ENCODE measurements at regions not wholly inside any gene's neighbourhood (a gene's known extent, or its start where the extent isn't known, plus 50 kb on each side); places are given as distances from the start of the nearest gene placed in this dataset.
A peak's percentile ranks its signal among the peaks of the same experiment; 100 is the strongest.
"Not testable (repeated sequence)": the region's sequence is repeated elsewhere in the genome, so short reads cannot be mapped to it uniquely, and the experiment has no call there.

DNA sequence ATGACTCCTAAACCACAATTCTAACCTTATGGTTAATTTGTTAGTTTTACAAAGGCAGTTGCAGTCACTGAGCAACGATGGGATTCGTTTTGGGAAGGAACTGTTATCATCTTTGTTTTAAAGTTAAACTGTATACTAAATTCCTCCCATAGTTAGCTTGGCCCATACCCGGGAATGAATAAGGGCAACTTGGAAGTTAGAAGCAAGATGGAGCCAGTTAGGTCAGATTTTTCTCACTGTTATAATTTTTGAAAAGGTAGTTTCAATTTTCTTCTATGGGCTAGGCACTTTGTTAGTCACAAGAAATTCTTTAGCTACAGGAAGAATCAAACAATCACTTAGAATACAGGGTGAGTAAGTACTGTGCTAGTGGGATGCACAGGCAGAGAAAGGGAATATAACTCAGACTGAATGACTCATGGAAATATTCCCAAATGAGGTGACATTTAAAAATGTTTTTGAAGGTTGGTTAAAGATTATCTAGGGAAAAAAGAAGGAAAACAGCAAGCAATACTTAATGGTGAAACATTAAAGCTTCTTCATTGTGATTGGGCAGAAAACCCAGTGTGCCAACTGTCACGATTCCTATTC lies 153.6 kb downstream of the MAGEB17 start:
- DNase-seq, result no peak

DNA sequence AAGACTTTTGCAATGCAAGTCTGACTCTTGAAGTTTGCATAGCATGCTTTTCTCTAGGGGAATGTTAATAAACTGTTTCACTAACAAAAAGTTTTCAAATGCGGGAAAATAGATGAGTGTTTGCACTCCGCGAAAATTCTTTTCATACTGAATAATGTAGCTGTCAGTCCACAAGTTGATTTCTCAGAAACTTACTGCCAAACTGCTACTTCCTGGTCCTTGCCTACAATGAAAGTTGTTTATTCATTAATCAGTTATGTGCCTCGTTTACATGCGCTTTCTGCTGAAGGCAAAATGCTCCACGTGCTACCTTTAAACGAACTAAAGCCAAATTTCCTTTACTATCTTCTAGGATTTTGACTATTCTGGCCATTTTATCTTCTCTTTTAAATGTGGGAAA lies 166.2 kb downstream of the MAGEB17 start:
- no peak for DNase-seq

DNA sequence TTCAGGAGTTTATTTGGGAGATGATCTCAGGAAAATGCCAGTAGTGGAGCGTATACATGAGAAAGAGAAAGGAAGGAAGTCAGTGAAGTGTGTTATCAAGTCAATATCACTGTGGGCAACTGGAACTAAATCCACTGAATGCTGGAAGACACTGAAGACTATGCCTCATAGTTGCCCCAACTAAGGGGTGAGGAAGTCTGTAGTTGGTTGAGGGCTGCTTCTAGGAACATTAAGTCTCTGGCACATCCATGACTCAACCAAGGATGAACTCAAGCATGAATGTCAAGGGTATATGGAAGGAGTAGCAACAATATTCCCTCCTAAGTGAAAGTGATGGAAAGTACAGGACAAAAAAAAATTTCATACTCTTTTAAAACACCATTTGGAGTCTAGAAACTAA lies 167.9 kb downstream of the MAGEB17 start:
- no peak for DNase-seq

DNA sequence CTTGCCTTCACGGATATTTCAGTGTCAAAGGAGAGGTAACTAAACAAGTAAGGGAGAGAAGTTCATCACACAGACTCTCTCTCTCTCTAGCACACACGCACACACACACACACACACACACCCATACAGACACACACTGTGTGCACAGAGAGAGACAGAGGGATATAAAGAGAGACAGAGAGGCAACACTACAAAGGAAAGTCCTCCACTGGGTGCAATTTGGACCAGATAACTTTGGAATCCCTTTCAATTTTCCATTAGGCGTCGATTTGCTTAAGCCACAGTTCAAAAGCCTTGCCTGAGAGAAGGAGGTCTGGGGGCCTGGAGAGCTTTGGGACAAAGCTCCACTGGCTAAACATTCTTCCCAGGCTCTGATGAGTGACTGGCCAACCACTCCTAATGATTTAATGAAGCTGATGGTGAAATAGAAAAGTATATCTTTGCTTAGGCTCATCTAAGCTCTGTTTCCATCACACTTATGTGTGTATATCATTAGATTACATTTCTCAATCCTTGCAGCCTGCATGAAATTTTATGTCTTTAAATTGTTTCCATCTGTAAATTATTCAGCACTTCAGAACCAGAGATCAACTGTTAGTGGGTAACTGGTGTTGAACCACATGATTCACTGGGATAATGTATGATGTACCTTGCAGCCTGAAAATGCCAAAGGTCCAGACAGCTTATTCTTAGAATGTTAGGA lies 180.8 kb downstream of the MAGEB17 start:
- DNase-seq, result no peak

DNA sequence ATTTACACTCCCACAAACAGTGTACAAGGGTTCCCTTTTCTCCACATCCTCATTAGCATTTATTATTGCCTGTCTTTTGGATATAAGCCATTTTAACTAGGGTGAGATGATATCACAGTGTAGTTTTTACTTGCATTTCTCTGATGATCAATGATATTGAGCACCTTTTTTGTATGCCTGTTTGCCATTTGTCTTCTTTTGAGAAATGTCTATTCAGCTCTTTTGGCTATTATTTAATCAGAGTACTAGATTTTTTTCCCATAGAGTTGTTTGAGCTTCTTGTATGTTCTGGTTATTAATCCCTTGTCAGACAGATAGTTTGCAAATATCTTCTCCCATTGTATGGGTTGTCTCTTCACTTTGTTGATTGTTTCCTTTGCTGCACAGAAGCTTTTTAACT lies 190.6 kb downstream of the MAGEB17 start:
- no peak for DNase-seq

DNA sequence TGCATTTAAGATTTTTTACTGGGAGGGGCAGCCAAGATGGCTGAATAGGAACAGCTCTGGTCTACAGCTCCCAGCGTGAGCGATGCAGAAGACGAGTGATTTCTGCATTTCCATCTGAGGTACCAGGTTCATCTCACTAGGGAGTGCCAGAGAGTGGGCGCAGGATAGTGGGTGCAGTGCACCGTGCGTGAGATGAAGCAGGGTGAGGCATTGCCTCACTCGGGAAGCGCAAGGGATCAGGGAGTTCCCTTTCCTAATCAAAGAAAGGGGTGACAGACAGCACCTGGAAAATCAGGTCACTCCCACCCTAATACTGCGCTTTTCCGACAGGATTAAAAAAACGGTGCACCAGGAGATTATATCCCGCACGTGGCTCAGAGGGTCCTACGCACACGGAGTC lies 192.8 kb downstream of the MAGEB17 start:
- not testable (repeated sequence) for DNase-seq

DNA sequence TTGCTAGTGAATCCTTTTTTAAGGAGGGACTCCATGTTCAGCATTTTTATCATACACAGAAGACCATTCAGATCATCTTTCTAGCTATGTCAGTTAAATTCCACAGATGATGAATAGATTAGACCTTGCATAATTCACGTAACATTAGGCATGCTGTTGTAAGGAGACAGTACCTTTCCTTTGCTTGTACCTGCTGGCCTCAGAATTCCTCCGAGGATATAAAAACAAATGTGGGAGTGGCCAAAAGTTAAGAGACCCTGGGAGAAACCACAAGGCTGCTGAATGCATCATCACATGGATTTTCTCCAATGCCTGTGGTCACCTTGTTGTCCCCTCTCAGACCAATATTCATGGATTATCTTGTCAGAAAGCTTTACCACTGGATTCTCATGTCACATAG lies 201.4 kb downstream of the MAGEB17 start:
- no peak for DNase-seq

DNA sequence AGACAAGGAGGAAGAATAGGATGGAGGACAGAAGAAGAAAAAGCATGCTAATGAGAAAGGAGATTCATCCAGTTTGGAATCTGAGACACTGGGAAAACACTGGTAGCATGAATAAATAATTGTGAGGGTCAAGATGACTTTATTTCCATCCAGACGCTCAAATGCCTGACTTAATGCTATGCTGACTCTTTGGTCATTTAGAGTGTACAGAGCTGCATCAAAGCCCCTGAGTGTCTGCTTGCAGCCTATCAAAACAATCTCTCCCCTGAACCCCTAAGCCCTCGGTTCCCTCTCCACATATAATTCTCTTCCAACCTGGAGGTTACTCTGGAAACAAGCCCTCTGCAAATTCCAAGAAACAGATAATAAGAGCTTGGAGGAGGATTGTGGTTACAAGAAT lies 208.8 kb downstream of the MAGEB17 start:
- no peak for DNase-seq

DNA sequence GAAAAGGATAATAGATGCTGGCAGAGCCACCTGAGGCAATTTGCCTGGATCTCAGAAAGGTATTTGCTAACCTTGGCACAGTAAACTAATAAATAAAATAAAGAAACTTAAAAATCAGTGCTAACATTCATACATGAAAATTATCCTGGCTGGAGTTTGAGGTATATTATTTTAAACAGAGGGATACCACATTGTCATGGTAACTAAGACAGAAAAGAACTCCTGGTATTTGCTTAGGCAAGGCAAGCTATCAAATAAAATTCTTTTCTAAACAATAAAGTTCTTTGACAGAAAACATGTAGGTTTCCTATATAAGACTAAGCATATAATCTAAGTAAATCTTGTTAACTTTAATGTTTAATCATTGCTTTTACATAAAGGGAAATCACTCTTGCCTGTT lies 218.8 kb downstream of the MAGEB17 start:
- no peak for DNase-seq

DNA sequence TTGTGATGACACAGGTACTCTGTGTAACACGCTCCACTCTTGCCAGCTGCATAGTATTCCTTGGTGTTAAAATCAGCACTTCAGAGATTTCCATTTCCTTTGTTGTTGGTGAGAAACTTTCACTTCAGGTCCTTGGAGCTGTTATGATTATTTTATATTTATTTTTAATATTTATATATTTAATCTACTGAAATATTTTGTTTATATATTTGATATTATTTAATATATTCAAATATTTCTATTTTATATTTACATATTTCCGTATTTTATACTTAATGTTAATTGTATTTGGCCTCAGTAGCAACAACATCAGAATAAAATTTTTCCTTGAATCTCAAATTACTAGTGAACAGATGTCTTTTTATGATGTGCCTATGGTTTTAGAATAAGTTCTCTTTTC lies 225.3 kb downstream of the MAGEB17 start:
- DNase-seq, result no peak

DNA sequence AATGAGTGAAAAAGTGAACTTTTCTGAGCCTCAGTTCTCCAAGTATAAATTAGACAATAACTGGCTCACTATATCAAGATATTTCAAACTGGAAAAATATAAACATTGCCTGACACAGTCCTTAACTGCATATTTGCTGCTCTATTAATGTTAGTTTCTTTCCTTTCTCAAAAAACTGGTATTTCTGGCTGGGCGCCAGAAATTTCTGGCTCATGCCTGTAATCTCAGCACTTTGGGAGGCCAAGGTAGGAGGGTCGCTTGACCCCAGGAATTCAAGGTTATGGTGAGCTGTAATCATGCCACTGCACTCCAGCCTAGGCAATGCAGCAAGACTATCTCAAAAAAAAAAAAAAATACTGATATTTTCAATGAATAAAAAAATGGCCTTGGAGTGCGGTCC lies 227.0 kb downstream of the MAGEB17 start:
- DNase-seq, result no peak

DNA sequence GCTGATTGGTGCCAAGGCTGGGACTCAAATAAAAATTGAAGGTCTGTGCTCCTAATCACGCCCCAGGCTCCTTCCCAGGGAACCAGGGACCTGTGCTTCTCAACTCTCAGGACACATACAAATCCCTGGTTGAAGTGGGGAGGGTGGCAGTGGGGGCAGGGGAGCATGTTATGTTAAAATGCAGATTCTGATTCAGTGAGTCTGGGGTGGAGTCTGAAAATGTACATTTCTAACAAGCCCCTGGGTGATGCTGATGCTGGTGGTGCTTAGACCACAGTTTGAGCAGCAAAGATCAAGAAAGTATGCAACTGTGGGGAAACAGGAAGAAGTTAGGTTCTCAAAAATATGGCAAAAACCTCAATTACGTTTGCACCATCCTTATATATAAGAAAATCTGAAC lies 236.5 kb downstream of the MAGEB17 start:
- DNase-seq, result no peak

DNA sequence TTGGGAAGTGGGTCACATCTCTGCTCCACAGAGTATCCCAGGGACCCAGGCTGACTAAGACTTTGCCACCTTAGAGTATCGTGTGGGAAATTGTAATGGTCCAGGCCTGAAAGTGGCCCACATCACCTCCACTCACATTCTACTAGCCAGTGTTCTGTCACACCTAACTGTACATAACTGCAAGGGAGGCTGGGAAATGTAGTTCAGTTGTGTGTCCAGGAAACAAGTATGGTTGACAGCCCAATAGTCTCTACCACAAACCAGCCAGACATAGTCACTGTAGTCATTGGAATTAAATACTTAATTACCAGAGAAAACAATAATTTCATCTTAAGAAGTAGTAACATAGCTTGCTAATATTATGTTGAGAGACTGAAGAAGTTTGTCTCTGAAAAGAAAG lies 233.4 kb upstream of the S100G start:
- no peak for DNase-seq

DNA sequence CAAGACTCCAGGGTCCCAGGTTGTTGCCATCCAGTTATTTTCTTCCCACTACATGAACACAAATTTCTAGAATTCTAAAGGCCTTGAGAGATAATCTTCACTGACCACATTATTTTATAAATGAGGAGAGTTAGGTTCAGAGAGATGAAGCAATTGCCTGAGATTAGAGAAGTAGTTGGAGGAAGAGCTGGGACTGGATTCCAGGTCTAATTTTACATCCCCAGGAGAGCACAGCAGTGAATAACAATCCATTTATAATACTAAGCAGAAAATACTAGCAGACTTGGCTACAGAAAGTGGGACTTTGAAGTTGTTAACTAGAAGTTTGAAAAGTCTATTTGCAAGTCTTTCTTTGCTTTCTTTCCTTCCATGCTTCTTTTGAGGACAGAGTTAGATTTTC lies 231.3 kb upstream of the S100G start:
- DNase-seq, result no peak

DNA sequence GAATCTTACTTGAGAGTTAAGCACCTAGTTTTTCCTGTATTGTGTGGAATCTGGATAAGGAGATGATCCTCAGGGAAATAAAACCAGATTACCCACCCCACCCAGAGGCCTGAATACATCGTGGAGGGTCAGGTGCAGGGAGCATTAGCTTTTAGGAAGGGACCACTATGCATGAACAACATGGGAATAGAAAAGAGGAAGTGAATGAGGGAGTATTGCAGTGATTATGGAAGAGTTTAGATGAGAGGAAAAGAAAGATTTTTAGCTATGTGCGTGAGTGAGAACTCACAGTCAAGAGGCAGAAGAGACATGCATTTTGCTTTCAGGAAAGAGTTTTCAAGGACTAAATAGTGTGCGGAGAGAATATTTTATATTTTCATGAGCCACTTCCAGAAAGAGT lies 222.3 kb upstream of the S100G start:
- no peak for DNase-seq

DNA sequence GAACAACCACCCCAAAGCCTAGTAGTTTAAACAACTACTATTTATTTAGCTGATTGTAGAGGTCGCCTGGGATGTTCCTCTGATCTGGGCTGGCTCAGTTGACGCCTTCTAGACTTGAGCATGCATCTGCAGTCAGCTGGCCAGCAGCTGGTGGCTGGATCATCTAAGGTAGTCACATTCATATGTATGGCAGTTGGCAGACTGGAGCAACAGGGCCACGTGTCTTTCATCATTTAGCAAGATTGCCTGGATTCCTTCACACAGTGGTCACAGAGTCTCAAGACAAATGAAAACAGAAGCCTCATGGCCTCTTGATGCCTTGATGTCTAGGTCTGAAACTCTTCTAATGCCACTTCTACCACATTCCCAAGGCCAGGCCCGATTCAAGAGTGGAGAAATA lies 220.6 kb upstream of the S100G start:
- no peak for DNase-seq

DNA sequence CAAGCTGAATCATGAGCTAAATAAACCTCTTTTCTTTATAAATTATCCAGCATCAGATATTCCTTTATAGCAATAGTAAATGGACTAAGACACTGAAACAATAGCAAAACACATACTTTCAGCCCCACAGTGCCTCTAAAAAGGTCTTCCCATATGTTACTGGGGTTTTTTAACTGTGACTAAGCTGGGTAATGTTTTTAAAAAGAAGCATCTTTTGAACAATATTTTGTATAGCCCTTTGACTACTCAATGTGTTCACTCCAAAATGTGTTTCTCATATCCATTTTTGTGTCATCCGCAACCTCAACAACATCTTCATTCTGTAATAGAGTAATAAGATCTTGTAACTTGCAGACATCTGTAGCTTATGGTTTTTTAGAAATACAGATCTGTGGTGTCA lies 218.7 kb upstream of the S100G start:
- no peak for DNase-seq

DNA sequence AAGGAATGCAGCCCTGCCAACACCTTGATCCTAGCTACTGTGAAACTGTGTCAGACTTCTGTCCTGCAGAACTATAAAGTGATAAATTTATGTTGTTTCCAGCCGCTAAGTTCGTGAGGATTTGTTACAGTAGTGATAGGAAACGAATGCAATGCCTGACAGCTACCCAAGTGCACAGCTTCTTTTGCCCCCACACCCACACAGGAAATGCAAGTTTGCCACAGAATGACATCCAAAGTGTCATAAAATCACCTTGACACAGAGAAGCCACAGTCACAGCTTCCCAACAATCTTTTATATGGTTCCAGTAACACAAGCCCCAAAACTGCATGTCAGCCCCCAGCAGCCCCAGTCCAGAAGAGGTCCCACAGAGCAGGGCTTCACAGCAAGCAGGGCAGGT lies 216.9 kb upstream of the S100G start:
- DNase-seq, result no peak

DNA sequence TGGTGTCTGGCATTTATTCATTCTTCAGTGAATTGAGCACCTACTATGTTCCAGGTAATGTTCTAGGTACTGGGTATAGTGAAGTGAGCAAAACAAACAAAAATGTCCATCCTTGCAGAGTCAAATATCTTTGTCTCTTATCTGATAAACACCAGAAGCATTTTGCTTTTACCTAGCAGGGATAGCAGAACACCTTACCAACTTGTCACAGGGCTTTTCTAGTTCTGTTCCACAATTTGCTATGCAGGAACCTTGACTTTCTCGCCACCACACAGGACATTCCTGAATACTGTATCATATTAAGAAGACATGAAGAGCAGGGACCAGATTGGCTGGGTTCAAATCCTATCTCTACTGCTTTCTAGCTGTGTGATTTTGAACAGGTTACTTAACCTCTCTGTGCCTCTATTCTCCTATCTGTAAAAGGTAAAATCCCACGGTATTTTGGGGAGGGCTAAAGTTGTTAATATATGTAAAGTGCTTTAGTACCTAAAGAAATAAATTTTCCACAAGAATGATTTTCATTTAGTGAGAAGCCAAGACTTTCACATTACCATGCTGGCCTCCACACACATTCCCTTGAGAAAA lies 214.5 kb upstream of the S100G start:
- DNase-seq, result no peak

DNA sequence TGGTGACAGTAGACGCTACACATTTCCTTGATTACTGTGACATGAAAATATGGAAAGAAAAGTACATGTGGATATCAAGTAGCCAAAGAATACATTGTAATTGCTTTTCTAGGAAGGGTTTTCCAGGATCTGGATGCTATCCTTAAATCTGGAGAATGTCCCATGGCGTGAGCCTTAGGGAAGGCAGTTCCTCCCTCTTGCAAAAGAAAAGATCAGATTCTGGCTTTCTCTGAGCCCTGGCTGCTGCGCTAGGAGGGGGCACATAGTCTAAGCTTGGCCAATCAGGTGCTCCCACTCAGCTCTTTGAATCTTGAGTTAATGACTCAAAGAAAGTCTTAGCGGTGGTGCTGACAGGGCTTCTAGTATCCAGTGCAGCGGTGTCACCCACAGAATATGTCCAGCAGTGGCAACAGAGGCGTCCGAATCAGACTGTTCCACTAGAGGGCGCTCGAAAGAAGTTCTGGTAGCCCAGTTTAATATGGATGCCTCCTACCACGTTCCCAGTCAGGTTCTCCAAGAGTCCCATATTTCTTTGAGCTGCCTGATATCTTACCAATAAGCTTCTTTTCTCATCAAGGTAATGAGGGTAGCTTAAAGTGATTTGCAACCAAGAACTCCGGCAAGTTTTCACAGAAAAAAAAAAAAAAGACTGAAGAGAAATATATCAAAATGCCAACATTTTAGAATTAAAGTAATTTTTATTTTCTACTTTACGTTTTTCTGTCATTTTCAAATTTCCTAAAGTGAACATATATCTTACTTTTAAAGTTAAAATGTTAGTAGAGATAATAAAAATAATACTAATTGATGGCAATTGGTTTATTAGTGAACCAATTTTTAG lies 213.4 kb upstream of the S100G start:
- DNase-seq, result peak; percentile 58

DNA sequence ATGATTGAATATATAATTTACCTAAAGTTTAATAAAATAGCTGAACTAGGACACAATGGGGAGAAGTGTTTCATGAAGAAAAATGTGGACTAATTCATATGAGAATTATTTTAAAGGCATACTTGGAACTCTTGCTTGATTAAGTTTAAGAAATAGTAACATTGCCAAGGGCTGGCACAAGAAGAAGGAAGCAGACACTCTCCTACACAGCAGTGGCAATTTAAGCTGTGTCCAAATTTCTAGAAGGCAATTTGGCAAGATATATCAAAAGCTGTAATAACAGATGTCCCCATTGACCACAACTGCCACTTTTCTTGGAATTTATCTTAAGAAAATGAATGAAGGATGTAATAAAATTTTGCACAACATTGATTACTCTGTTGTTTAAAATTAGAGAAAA lies 209.5 kb upstream of the S100G start:
- no peak for DNase-seq

DNA sequence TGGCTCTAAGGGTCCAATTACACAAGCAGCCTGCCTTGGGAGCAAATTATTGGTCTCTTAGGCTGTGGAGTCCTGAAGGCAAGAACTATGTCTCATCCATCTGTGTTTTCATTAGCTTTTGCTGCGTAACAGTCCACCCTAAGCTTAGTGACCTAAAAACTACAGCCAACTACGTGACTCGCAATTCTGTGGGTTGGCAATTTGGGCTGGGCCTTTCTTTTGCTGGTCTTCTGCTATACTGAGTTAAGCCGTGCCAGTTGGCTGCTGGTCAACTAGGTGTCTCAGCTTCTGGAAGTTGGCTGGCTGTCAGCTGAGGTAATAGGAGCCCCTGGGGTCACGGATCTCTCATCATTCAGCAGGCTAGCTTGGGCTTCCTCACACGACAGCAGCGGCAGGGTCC lies 205.6 kb upstream of the S100G start:
- no peak for DNase-seq

DNA sequence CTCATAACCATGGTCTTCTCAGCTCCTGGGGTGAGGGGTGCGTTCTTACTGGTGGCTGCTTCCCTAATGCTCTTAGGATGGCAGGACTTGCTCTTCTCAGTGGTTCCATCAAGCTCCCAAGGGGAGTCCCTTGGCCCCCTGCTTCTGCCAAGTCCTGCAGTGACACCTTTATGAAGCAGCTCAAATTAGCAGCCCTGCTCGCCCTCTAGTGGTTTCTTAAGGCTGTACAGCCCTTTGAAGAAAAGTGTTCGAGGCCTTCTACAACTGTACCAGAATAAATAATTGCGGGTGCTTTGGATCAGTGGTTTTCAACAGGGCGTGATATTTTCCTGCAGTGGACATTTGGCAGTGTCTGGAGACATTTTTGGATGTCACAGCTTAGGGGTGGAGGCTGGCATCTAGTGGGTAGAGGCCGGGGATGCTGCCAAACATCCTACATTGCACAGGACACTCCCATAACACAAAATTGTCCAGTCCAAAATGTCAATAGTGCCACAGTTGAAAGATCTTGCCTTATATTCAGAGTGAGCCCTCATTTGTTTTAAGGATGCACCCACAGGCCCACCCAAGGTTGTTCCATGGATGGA lies 204.7 kb upstream of the S100G start:
- DNase-seq, result no peak

DNA sequence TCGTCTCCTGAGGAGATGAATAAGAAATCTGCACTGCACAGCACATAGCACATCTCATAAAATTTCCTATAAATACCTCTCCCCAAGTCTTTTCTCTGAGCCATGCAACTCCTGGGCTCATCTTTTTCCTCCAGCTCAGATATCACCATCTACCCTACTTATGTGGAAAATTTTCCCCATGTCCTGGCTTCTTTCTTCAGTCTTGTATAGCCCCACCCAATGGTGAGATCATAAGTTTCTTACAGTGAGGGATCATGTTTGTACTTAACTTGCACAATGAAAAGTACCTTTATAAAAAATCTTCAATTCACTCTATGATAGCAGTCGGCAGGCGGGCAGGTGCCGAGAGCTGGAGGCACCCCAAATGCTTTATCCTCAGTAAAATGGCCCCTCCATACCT lies 198.6 kb upstream of the S100G start:
- no peak for DNase-seq
